Keratinocyte (primary cell): ENCODE measurements at regions not wholly inside any gene's neighbourhood (a gene's known extent, or its start where the extent isn't known, plus 50 kb on each side); places are given as distances from the start of the nearest gene placed in this dataset.

ENCODE experiments used
- DNase-seq: peaks from one replicate; pipeline ENCODE4 v3.0.0-alpha.2; 2011; ENCODE audit warnings: low read depth, missing footprints, low spot score
- FAIRE-seq: peaks from 2 replicates; lab custom pipeline; 2011; peaks lifted over from hg19 to GRCh38; lab: Jason Lieb, UNC
- H2AFZ ChIP-seq: 2 replicates; pipeline ENCODE4 v1.6.0; 2012; ENCODE audit warnings: low read length, control low read depth, inconsistent platforms; ENCODE audit not compliant: control insufficient read depth
- H3K27ac ChIP-seq: 2 replicates; pipeline ENCODE4 v1.5.1; 2011; ENCODE audit warnings: low read length; ENCODE audit not compliant: control insufficient read depth, insufficient read depth
- H3K27me3 ChIP-seq: 3 replicates; pipeline ENCODE4 v1.6.0; 2011; ENCODE audit warnings: low read length; ENCODE audit not compliant: control insufficient read depth, insufficient read depth; ENCODE audit errors: extremely low read depth
- H3K36me3 ChIP-seq, 2 experiments: 2 replicates in 1 of 2; 3 replicates in 1 of 2; pipeline ENCODE4 v1.5.1; 2011; ENCODE audit warnings: low read length in 2 of 2, mild to moderate bottlenecking in 1 of 2; ENCODE audit not compliant: control insufficient read depth in 2 of 2, insufficient read depth in 2 of 2; ENCODE audit errors: extremely low read depth in 1 of 2
- H3K4me1 ChIP-seq: 3 replicates; pipeline ENCODE4 v1.5.1; 2011; ENCODE audit warnings: low read length; ENCODE audit not compliant: control insufficient read depth, insufficient read depth; ENCODE audit errors: extremely low read depth
- H3K4me2 ChIP-seq: 3 replicates; pipeline ENCODE4 v1.6.0; 2011; ENCODE audit warnings: low read depth, low read length; ENCODE audit not compliant: control insufficient read depth, insufficient read depth; ENCODE audit errors: extremely low read depth
- H3K4me3 ChIP-seq, 3 experiments: fragments of 200-600 bp in 1 of 3; sonication (generic) in 1 of 3; 2 replicates in 2 of 3; 3 replicates in 1 of 3; pipeline ENCODE4 v1.5.1; 2011 to 2016; ENCODE audit warnings: low read length in 3 of 3, mild to moderate bottlenecking in 3 of 3, control low read depth in 2 of 3, inconsistent platforms in 1 of 3, low read depth in 1 of 3, mixed read lengths in 1 of 3, mixed run types in 1 of 3, moderate library complexity in 1 of 3; ENCODE audit not compliant: control insufficient read depth in 2 of 3, insufficient read depth in 2 of 3; ENCODE audit errors: extremely low read depth in 1 of 3
- H3K79me2 ChIP-seq: 2 replicates; pipeline ENCODE4 v1.6.0; 2012; ENCODE audit warnings: low read length; ENCODE audit not compliant: control insufficient read depth, insufficient read depth
- H3K9ac ChIP-seq: 3 replicates; pipeline ENCODE4 v1.6.0; 2011; ENCODE audit warnings: low read length; ENCODE audit not compliant: control insufficient read depth, insufficient read depth; ENCODE audit errors: extremely low read depth
- H3K9me1 ChIP-seq: 3 replicates; pipeline ENCODE4 v1.6.0; 2011; ENCODE audit warnings: low read length; ENCODE audit not compliant: control insufficient read depth, insufficient read depth; ENCODE audit errors: extremely low read depth
- H3K9me3 ChIP-seq: 2 replicates; pipeline ENCODE4 v1.5.1; 2012; ENCODE audit warnings: low read depth, low read length; ENCODE audit not compliant: control insufficient read depth
- H4K20me1 ChIP-seq: 3 replicates; pipeline ENCODE4 v1.6.0; 2011; ENCODE audit warnings: low read length; ENCODE audit not compliant: control insufficient read depth, insufficient read depth; ENCODE audit errors: extremely low read depth
- CTCF ChIP-seq, 3 experiments: IDR thresholded peaks in 1 of 3; conservative IDR thresholded peaks in 1 of 3; optimal IDR thresholded peaks in 1 of 3; 2 replicates in 2 of 3; 3 replicates in 1 of 3; pipeline versions ENCODE3 to v1.5.1; 2011; ENCODE audit warnings: low read length in 3 of 3, mild to moderate bottlenecking in 3 of 3, moderate library complexity in 2 of 3, control low read depth in 1 of 3, inconsistent platforms in 1 of 3; ENCODE audit not compliant: insufficient read depth in 2 of 3; ENCODE audit errors: extremely low read depth in 1 of 3
- EZH2 ChIP-seq: IDR thresholded peaks from one replicate; pipeline ENCODE4 v1.6.1; 2012; ENCODE audit warnings: inconsistent platforms, mild to moderate bottlenecking, low read length, moderate library complexity
- dilution Hi-C: fragments of 300-500 bp; cut with MboI; formaldehyde crosslinking; loops from one replicate; pipeline ENCODE4 v1.7.0; 2020; ENCODE audit warnings: low sequenced_read_pairs; ENCODE audit not compliant: extremely low pct_ligation_motif_present

- Histone ChIP-seq H3K4me2 (no peak overlapping the region), H3K4me3 (no peak overlapping the region), H3K9me1 (no peaks in the 10 kb centered on the region), H3K4me1 (no peaks in the 10 kb centered on the region), H3K79me2 (no peaks in the 10 kb centered on the region), H3K27me3 (no peaks in the 10 kb centered on the region), H4K20me1 (no peaks in the 10 kb centered on the region), H3K9ac (no peak overlapping the region), H3K9me3 (no peaks in the 10 kb centered on the region), H2AFZ (no peak overlapping the region), H3K27ac (no peak overlapping the region), H3K36me3 (no peaks in the 10 kb centered on the region)
- FAIRE-seq (no peak), DNase-seq (no peak)
- TF ChIP-seq CTCF (optimal IDR thresholded peaks at IDR 0.05 in 1 of 3, IDR thresholded peaks at IDR 0.05 in 1 of 3, conservative IDR thresholded peaks at IDR 0.05 in 1 of 3; ENCODE audit: extremely low read depth in 1 of 3, insufficient read depth in 2 of 3, low read length in 3 of 3) (no peak), EZH2 (no peak)
- dilution Hi-C loops, result no loop called here
Measured at GRCh38 chr15:81466741-81467140, 92.7 kb upstream of the TMC3 start.

GRCh38 chr15:81454024-81454423 lies 80.0 kb upstream of the TMC3 start:
- dilution Hi-C loops, result no loop called here
- H3K4me3 ChIP-seq, result no peak overlapping the region
- H3K36me3 ChIP-seq, result no peaks in the 10 kb centered on the region
- no peaks in the 10 kb centered on the region for H3K27me3 ChIP-seq
- no peaks in the 10 kb centered on the region for H3K4me1 ChIP-seq
- no peak overlapping the region for H2AFZ ChIP-seq
- H3K9ac ChIP-seq, result no peak overlapping the region
- no peak overlapping the region for H3K27ac ChIP-seq
- no peaks in the 10 kb centered on the region for H4K20me1 ChIP-seq
- DNase-seq (no peak), FAIRE-seq (no peak)
- TF ChIP-seq CTCF (optimal IDR thresholded peaks at IDR 0.05 in 1 of 3, IDR thresholded peaks at IDR 0.05 in 1 of 3, conservative IDR thresholded peaks at IDR 0.05 in 1 of 3; ENCODE audit: extremely low read depth in 1 of 3, insufficient read depth in 2 of 3, low read length in 3 of 3) (no peak), EZH2 (no peak)
- no peaks in the 10 kb centered on the region for H3K9me3 ChIP-seq
- no peaks in the 10 kb centered on the region for H3K9me1 ChIP-seq
- no peaks in the 10 kb centered on the region for H3K79me2 ChIP-seq
- no peak overlapping the region for H3K4me2 ChIP-seq
